ENCODE measurements at regions not wholly inside any gene's neighbourhood (a gene's known extent, or its start where the extent isn't known, plus 50 kb on each side); places are given as distances from the start of the nearest gene placed in this dataset.
"Not testable (repeated sequence)": the region's sequence is repeated elsewhere in the genome, so short reads cannot be mapped to it uniquely, and the experiment has no call there.

GRCh38 chr1:47684964-47685762 lies 247.3 kb downstream of the FOXD2 start:
- no peak for DNase-seq (ENCODE audit: low read depth)

GRCh38 chr1:47685763-47686066 lies 247.9 kb downstream of the FOXD2 start:
- no peak for DNase-seq (ENCODE audit: low read depth)

GRCh38 chr1:47686731-47687630 lies 249.1 kb downstream of the FOXD2 start:
- no peak for DNase-seq (ENCODE audit: low read depth)

- DNase-seq (ENCODE audit: low read depth): no peak
Observed at GRCh38 chr1:47687631-47688460, 250.0 kb downstream of the FOXD2 start.

- DNase-seq (ENCODE audit: low read depth): no peak
Observed at GRCh38 chr1:47688461-47689296, 250.8 kb downstream of the FOXD2 start.

- DNase-seq (ENCODE audit: low read depth): no peak
Observed at GRCh38 chr1:47689894-47690293, 252.1 kb downstream of the FOXD2 start.

- DNase-seq (ENCODE audit: low read depth): no peak
Observed at GRCh38 chr1:47690341-47691250, 252.8 kb downstream of the FOXD2 start.

- not testable (repeated sequence) for DNase-seq (ENCODE audit: low read depth)
Observed at GRCh38 chr1:47691293-47691692, 253.4 kb downstream of the FOXD2 start.

- no peak for DNase-seq (ENCODE audit: low read depth)
Observed at GRCh38 chr1:47692196-47692595, 254.4 kb downstream of the FOXD2 start.

- no peak for DNase-seq (ENCODE audit: low read depth)
Observed at GRCh38 chr1:47693115-47693514, 255.3 kb downstream of the FOXD2 start.

- no peak for DNase-seq (ENCODE audit: low read depth)
Observed at GRCh38 chr1:47694011-47694890, 256.4 kb downstream of the FOXD2 start.

GRCh38 chr1:47696404-47696736 lies 258.5 kb downstream of the FOXD2 start:
- no peak for DNase-seq (ENCODE audit: low read depth)

GRCh38 chr1:47696737-47697441 lies 259.0 kb downstream of the FOXD2 start:
- DNase-seq (ENCODE audit: low read depth): no peak

- DNase-seq (ENCODE audit: low read depth): no peak
Observed at GRCh38 chr1:47697616-47698335, 259.9 kb downstream of the FOXD2 start.

- no peak for DNase-seq (ENCODE audit: low read depth)
Observed at GRCh38 chr1:47699492-47700235, 261.8 kb downstream of the FOXD2 start.

- DNase-seq (ENCODE audit: low read depth): no peak
Observed at GRCh38 chr1:47701283-47701682, 263.4 kb downstream of the FOXD2 start.

GRCh38 chr1:47701741-47702515 lies 264.1 kb downstream of the FOXD2 start:
- DNase-seq (ENCODE audit: low read depth): no peak

Measured in GM04504 (cell line).